Nephron progenitor cell (in vitro differentiated cells): ENCODE measurements at regions not wholly inside any gene's neighbourhood (a gene's known extent, or its start where the extent isn't known, plus 50 kb on each side); places are given as distances from the start of the nearest gene placed in this dataset.
A peak's percentile ranks its signal among the peaks of the same experiment; 100 is the strongest.

Experiments used
- DNase-seq: peaks from one replicate; pipeline ENCODE4 v3.0.0; 2021
- H3K27ac Mint-ChIP-seq: 2 replicates; pipeline ENCODE4 v1.8.0; 2021; ENCODE audit warnings: mild to moderate bottlenecking, moderate library complexity, mixed read lengths
- H3K27me3 Mint-ChIP-seq: 2 replicates; pipeline ENCODE4 v1.8.0; 2021; ENCODE audit warnings: mild to moderate bottlenecking, low read depth, mixed read lengths; ENCODE audit not compliant: poor library complexity
- H3K36me3 Mint-ChIP-seq: 2 replicates; pipeline ENCODE4 v1.8.0; 2021; ENCODE audit warnings: low read depth, mixed read lengths
- H3K4me1 Mint-ChIP-seq: 2 replicates; pipeline ENCODE4 v1.8.0; 2021; ENCODE audit warnings: mixed read lengths
- H3K4me3 Mint-ChIP-seq: 2 replicates; pipeline ENCODE4 v1.8.0; 2021; ENCODE audit warnings: mild to moderate bottlenecking, moderate library complexity, mixed read lengths
- H3K9me3 Mint-ChIP-seq: 2 replicates; pipeline ENCODE4 v1.8.0; 2021; ENCODE audit warnings: mild to moderate bottlenecking, moderate library complexity, mixed read lengths
- CTCF ChIP-seq: fragments of 200-600 bp; sonication (generic); IDR thresholded peaks from 2 replicates; pipeline ENCODE4 v1.5.0; 2021; ENCODE audit warnings: antibody characterized with exemption

- H3K27me3 Mint-ChIP-seq = peaks cover 4% of the 10 kb centered on the region
- H3K36me3 Mint-ChIP-seq = no peaks in the 10 kb centered on the region
- H3K9me3 Mint-ChIP-seq = no peaks in the 10 kb centered on the region
- H3K4me1 Mint-ChIP-seq = peaks cover 26% of the 10 kb centered on the region
- no peak overlapping the region for H3K27ac Mint-ChIP-seq
- H3K4me3 Mint-ChIP-seq = no peak overlapping the region
- no peak for DNase-seq
- TF ChIP-seq CTCF = no peak
Observed at GRCh38 chr9:13446938-13447842, 167.7 kb upstream of the MPDZ start.

GRCh38 chr9:13446286-13446937 lies 166.9 kb upstream of the MPDZ start:
- H3K36me3 Mint-ChIP-seq = no peaks in the 10 kb centered on the region

GRCh38 chr9:13445103-13445500 lies 165.6 kb upstream of the MPDZ start:
- Mint-ChIP-seq H3K4me1 (peaks cover 26% of the 10 kb centered on the region), H3K9me3 (no peaks in the 10 kb centered on the region), H3K27ac (no peak overlapping the region), H3K27me3 (peaks cover 4% of the 10 kb centered on the region), H3K36me3 (no peaks in the 10 kb centered on the region), H3K4me3 (no peak overlapping the region)
- no peak for TF ChIP-seq CTCF
- DNase-seq = no peak

More at GRCh38 chr9:13446286-13446937, 166.9 kb upstream of the MPDZ start:
- peaks cover 26% of the 10 kb centered on the region for H3K4me1 Mint-ChIP-seq
- H3K4me3 Mint-ChIP-seq = no peak overlapping the region
- no peak for TF ChIP-seq CTCF
- no peaks in the 10 kb centered on the region for H3K9me3 Mint-ChIP-seq
- peaks cover 4% of the 10 kb centered on the region for H3K27me3 Mint-ChIP-seq
- DNase-seq = no peak
- H3K27ac Mint-ChIP-seq = peak overlapping the region; percentile 34

- Mint-ChIP-seq H3K4me1 (peaks cover 26% of the 10 kb centered on the region), H3K4me3 (no peak overlapping the region), H3K27ac (no peak overlapping the region), H3K27me3 (peaks cover 4% of the 10 kb centered on the region), H3K36me3 (no peaks in the 10 kb centered on the region), H3K9me3 (no peaks in the 10 kb centered on the region)
- no peak for DNase-seq
- TF ChIP-seq CTCF = no peak
Observed at GRCh38 chr9:13444245-13445102, 165.0 kb upstream of the MPDZ start.

GRCh38 chr9:13443346-13444244 lies 164.1 kb upstream of the MPDZ start:
- H3K4me3 Mint-ChIP-seq = no peak overlapping the region
- no peak for DNase-seq
- H3K36me3 Mint-ChIP-seq = no peaks in the 10 kb centered on the region
- H3K9me3 Mint-ChIP-seq = no peaks in the 10 kb centered on the region
- H3K27ac Mint-ChIP-seq = no peak overlapping the region
- no peak for TF ChIP-seq CTCF
- peaks cover 4% of the 10 kb centered on the region for H3K27me3 Mint-ChIP-seq
- peaks cover 26% of the 10 kb centered on the region for H3K4me1 Mint-ChIP-seq
